Panc1 (cell line): ENCODE measurements at regions not wholly inside any gene's neighbourhood (a gene's known extent, or its start where the extent isn't known, plus 50 kb on each side); places are given as distances from the start of the nearest gene placed in this dataset.

Experiments used
- CTCF ChIP-seq: fragments of 450-650 bp; IDR thresholded peaks from 2 replicates; pipeline ENCODE4 v1.5.1; 2017; ENCODE audit warnings: mild to moderate bottlenecking
- POLR2AphosphoS5 ChIP-seq: IDR thresholded peaks from 2 replicates; pipeline ENCODE4 v1.6.1; 2012; ENCODE audit warnings: mild to moderate bottlenecking, low read depth, low read length, moderate library complexity
- REST ChIP-seq, 2 experiments: IDR thresholded peaks; 2 replicates each; pipeline ENCODE4 v1.6.1; 2011 to 2012; ENCODE audit warnings: low read depth in 2 of 2, control low read depth in 1 of 2, low read length in 1 of 2, mild to moderate bottlenecking in 1 of 2, moderate library complexity in 1 of 2; ENCODE audit not compliant: insufficient read depth in 1 of 2
- TCF7L2 ChIP-seq: IDR thresholded peaks from 2 replicates; pipeline ENCODE4 v1.6.1; 2011; ENCODE audit warnings: mild to moderate bottlenecking, low read depth, low read length, inconsistent platforms

GRCh38 chr11:70732881-70733196, 334.5 kb downstream of the CTTN start:
- no peak for TF ChIP-seq POLR2AphosphoS5
- no peak for TF ChIP-seq CTCF
- no peak for TF ChIP-seq REST (IDR thresholded peaks at IDR 0.05; ENCODE audit: insufficient read depth in 1 of 2, low read depth in 2 of 2, low read length in 1 of 2)
- TF ChIP-seq TCF7L2: no peak
